PFSK-1 (cell line): ENCODE measurements at regions not wholly inside any gene's neighbourhood (a gene's known extent, or its start where the extent isn't known, plus 50 kb on each side); places are given as distances from the start of the nearest gene placed in this dataset.

Experiments used
- FOXP2 ChIP-seq: optimal IDR thresholded peaks from 2 replicates; pipeline ENCODE3; 2011; ENCODE audit warnings: borderline replicate concordance, control low read depth, inconsistent platforms; ENCODE audit not compliant: insufficient read depth; ENCODE audit errors: extremely low read length, extremely low read depth
- POLR2AphosphoS5 ChIP-seq: IDR thresholded peaks from 2 replicates; pipeline ENCODE4 v1.6.1; 2012; ENCODE audit warnings: low read depth, mild to moderate bottlenecking, control low read depth, low read length, moderate library complexity
- SIN3A ChIP-seq: IDR thresholded peaks from 2 replicates; pipeline ENCODE4 v1.6.1; 2012; ENCODE audit warnings: mild to moderate bottlenecking, low read length, moderate library complexity, borderline replicate concordance; ENCODE audit not compliant: insufficient read depth
- TAF1 ChIP-seq: IDR thresholded peaks from 2 replicates; pipeline ENCODE4 v1.6.1; 2012; ENCODE audit warnings: low read length, control low read depth, borderline replicate concordance; ENCODE audit not compliant: insufficient read depth
- TF ChIP-seq, protein P1 (sequence below), 2 experiments: IDR thresholded peaks; 2 replicates each; pipeline versions ENCODE4 v1.6.1 to v1.8.0; 2011 to 2012; ENCODE audit warnings: low read depth in 2 of 2, low read length in 2 of 2, control low read depth in 1 of 2, inconsistent platforms in 1 of 2, mild to moderate bottlenecking in 1 of 2, moderate library complexity in 1 of 2; ENCODE audit not compliant: insufficient read depth in 1 of 2

DNA sequence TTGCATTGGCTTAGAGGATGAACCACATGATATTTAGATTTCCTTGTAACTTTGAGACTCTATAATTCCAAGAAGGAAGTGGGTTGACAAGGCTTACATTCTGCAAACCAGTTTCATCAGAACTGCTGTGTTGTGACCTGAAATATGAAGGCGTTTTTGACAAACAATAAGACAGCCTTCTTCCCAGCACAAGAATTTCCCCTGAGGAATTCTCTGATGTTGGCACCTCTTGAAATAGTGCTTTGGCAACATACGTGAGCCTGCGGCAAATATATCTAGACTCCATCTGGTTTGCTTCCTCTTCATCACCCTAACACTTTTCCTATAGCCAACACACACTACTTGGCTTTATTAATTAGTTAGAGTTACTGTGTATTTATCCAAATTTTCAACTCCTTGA is 585.5 kb upstream of the SOX9 start:
- TF ChIP-seq TAF1: no peak
- no peak for TF ChIP-seq FOXP2
- TF ChIP-seq POLR2AphosphoS5: no peak
- no peak for TF ChIP-seq SIN3A
- TF ChIP-seq, protein P1, sequence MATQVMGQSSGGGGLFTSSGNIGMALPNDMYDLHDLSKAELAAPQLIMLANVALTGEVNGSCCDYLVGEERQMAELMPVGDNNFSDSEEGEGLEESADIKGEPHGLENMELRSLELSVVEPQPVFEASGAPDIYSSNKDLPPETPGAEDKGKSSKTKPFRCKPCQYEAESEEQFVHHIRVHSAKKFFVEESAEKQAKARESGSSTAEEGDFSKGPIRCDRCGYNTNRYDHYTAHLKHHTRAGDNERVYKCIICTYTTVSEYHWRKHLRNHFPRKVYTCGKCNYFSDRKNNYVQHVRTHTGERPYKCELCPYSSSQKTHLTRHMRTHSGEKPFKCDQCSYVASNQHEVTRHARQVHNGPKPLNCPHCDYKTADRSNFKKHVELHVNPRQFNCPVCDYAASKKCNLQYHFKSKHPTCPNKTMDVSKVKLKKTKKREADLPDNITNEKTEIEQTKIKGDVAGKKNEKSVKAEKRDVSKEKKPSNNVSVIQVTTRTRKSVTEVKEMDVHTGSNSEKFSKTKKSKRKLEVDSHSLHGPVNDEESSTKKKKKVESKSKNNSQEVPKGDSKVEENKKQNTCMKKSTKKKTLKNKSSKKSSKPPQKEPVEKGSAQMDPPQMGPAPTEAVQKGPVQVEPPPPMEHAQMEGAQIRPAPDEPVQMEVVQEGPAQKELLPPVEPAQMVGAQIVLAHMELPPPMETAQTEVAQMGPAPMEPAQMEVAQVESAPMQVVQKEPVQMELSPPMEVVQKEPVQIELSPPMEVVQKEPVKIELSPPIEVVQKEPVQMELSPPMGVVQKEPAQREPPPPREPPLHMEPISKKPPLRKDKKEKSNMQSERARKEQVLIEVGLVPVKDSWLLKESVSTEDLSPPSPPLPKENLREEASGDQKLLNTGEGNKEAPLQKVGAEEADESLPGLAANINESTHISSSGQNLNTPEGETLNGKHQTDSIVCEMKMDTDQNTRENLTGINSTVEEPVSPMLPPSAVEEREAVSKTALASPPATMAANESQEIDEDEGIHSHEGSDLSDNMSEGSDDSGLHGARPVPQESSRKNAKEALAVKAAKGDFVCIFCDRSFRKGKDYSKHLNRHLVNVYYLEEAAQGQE (IDR thresholded peaks at IDR 0.05; ENCODE audit: insufficient read depth in 1 of 2, low read depth in 2 of 2, low read length in 2 of 2): no peak

DNA sequence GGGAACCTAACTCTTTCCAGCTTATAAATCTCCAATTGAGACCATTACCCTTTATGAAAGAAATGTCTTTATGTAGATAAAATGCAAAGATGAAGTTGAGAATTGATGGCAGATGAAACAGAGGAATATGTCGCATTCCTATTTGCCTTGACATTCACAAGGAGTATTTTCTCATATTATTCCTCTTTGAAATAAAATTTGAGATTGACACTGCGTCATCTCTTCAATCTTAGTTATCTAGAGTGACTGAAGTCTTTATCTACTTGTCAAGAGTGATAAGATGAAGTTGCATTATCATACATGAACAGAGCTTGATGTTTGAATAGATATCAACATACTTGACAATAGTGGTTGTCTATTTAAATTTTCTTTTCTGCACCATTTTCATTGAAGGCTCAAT is 574.4 kb upstream of the SOX9 start:
- TF ChIP-seq TAF1 (no peak), SIN3A (no peak), FOXP2 (no peak), POLR2AphosphoS5 (no peak)
- TF ChIP-seq, protein P1 (IDR thresholded peaks at IDR 0.05; ENCODE audit: insufficient read depth in 1 of 2, low read depth in 2 of 2, low read length in 2 of 2): no peak

DNA sequence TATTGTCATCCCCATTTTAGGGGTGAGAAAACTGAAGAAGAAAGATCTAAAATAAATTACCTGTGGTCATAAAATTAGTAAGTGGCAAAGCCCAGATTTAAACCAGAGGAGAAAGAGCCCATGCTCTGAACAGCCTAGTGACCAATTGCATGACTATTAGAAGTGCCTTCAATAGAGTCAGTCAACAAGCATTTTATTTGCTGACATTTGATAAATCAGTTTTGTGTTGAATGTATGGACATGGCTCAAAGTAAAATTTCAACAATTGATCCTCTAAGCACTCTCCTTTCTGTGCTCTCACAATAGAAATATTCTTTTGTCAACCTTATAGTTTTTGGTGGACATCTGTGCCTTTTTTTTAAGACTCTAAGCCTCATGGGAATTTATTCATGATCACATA is 572.9 kb upstream of the SOX9 start:
- no peak for TF ChIP-seq SIN3A
- no peak for TF ChIP-seq TAF1
- TF ChIP-seq POLR2AphosphoS5: no peak
- TF ChIP-seq, protein P1 (IDR thresholded peaks at IDR 0.05; ENCODE audit: insufficient read depth in 1 of 2, low read depth in 2 of 2, low read length in 2 of 2): no peak
- TF ChIP-seq FOXP2: no peak

DNA sequence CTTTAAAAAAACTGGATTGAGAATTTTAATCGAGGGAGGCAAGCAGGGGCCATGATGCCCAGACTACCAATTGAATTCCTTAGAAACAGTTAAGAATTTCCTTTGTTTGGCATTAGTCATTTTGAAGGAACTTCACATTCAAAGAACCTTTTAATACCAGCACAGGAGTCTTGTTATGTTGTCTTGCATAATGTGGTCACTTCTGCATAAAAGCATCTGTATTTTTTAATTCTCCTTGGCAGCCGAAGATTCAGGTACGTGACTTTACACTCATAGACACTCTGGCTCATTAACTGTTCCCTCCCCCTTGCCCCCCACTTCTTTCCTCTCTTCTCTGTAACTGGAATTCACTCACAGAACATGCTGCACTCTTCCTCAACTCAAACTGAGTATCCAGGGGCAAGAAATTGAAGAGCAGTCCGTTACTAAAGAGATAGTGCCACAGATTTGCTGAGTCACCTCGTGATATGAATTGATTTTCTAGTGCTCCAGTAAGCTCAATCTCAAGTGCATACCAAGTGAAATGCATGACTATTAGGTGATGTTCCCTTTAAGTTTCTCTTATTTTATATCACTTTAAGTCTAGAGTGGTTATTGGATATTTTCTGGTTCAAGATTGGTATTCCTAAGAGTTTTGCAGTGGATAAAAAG is 572.2 kb upstream of the SOX9 start:
- TF ChIP-seq FOXP2 (no peak), SIN3A (no peak), TAF1 (no peak), POLR2AphosphoS5 (no peak)
- TF ChIP-seq, protein P1 (IDR thresholded peaks at IDR 0.05; ENCODE audit: insufficient read depth in 1 of 2, low read depth in 2 of 2, low read length in 2 of 2): no peak
